GM19463 (cell line): ENCODE measurements at regions not wholly inside any gene's neighbourhood (a gene's known extent, or its start where the extent isn't known, plus 50 kb on each side); places are given as distances from the start of the nearest gene placed in this dataset.
"Not testable (repeated sequence)": the region's sequence is repeated elsewhere in the genome, so short reads cannot be mapped to it uniquely, and the experiment has no call there.

Experiments used
- ATAC-seq: cut with Tn5 transposase; IDR thresholded peaks from one replicate; pipeline ENCODE4 v1.9.1; 2021; ENCODE audit warnings: mild to moderate bottlenecking, moderate library complexity; ENCODE audit not compliant: unreplicated experiment

DNA sequence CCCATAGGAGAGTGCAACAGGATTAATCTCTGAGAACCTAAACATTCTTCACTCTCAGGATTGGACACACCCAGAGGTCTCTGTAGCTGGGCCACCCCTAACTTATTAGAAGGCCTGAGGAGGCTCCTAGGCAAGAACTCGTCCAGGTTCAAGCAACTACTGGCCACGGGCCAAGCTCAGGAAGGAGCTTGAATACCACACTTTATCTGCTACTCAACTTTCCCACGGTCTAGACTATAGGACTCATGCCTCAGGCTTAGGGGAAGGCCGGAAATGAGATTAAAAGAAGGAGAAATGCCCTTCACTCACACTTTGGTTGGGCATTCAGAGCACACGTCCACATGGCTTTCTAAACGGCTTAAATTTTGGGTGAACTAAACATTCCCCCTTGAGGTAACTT lies 142.8 kb upstream of the PHYHIPL start:
- ATAC-seq = no peak

DNA sequence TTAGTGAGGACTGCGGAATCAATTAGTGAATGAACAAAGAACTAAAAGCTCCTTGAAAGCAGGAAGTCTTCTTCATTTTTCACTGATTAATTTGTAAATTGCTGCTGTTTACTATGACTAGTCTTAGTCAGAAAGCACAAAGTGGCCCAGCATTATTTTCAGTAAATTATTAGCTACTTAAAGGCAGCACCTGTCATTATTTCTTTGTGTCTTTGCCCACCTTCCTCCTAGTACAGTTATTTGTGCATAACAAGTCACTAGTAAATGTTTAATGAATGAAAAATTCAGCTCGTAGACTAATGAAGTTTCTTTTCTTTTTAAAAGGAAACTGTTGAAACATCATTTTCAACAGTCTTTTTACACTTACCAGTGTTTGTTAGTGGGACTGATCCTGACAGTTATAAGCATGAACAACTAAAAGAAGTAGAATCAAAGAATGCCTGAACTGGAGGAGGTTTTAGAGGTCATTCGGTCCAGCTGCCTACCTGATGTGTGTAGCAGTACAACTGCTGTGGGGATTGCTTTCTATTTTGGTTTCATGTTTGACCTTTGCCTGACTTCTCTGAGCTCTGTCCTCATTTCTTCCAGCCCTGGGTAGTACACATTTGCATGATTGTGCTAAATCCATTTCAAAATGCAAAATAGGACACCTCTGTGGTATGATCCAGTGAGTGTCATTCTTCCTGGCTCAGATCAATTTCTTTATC lies 140.0 kb upstream of the PHYHIPL start:
- peak; percentile 98 for ATAC-seq

DNA sequence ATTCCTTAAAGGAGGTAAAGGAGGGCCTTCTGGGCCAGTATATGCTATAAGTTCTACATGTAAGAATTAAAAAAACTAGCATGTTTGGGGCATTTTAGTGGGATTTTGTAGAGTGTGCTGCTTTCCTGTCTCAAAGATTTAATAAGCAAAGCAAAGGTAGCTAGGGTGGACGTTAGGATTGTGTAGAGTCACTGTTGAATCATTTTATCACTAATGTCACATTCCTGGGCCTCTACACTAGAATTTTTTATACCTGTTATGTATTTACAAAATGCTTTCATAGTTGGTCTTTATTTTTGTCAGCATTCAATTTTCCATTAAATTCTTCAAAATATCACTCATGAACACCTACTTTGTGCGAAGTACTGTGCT lies 139.4 kb upstream of the PHYHIPL start:
- ATAC-seq = no peak

DNA sequence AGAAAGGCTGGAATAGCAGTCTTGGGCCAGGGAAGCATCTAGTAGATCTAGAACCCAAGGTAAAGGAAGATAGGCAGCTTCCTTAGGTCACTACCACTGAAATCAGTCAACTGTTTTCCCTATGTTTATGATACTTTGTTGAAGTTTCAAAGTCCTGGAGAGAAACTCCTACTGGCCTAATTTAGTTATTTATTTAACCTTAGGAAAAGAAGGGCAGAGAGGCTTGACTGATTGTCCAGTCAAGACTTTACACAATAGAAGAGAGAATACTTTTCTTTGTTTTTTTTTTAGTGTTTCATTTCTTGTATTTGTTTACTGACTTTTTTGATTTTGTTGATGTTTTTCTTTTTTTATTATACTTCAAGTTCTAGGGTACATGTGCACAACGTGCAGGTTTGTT lies 138.9 kb upstream of the PHYHIPL start:
- ATAC-seq = no peak

- not testable (repeated sequence) for ATAC-seq
Observed at GRCh38 chr10:59043358-59043757, 133.1 kb upstream of the PHYHIPL start.

- ATAC-seq = no peak
Observed at GRCh38 chr10:59047180-59047579, 129.3 kb upstream of the PHYHIPL start.

- ATAC-seq = peak; percentile 83
Observed at GRCh38 chr10:59047957-59048618, 128.4 kb upstream of the PHYHIPL start.

- not testable (repeated sequence) for ATAC-seq
Observed at GRCh38 chr10:59053502-59053901, 122.9 kb upstream of the PHYHIPL start.

DNA sequence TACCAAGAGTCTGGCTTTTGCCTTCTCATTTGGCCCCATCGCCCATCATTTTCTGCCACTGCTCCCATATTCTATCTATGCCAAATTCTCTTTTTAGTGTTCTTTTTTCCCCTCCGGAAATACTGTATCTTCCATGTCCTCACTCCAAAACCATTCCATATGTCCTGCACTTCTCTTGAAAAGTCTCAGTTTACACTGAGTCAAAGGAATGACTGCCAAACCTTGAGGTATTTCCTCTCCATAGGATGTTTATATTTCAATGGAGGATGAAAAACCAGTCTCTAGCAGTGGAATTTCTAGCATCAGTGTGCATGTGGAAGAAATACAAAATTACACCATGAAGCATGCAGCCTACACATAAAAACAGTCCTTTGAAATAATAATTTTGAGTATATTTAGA lies 121.4 kb upstream of the PHYHIPL start:
- ATAC-seq = no peak

GRCh38 chr10:59057345-59057744 lies 119.1 kb upstream of the PHYHIPL start:
- ATAC-seq = no peak

DNA sequence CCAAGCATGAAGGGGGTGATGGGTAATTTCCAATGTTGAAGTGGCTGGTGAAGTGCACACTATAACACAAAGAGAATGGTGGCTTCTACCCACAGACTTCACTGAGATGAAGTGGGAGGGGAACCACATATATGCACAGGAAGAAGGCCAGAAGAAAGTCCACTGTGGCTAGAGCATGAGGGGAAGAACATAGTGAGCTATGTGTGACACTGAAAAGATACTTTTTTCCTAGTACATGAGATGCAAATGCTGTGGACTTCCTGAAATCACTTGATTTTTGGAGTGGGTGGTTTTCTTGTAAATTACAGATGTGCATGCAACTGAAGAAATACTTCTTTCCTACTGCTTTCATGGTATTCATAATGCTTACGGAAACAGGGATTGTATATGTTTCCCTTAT lies 115.6 kb upstream of the PHYHIPL start:
- peak; percentile 70 for ATAC-seq

GRCh38 chr10:59063491-59063890 lies 113.0 kb upstream of the PHYHIPL start:
- no peak for ATAC-seq

DNA sequence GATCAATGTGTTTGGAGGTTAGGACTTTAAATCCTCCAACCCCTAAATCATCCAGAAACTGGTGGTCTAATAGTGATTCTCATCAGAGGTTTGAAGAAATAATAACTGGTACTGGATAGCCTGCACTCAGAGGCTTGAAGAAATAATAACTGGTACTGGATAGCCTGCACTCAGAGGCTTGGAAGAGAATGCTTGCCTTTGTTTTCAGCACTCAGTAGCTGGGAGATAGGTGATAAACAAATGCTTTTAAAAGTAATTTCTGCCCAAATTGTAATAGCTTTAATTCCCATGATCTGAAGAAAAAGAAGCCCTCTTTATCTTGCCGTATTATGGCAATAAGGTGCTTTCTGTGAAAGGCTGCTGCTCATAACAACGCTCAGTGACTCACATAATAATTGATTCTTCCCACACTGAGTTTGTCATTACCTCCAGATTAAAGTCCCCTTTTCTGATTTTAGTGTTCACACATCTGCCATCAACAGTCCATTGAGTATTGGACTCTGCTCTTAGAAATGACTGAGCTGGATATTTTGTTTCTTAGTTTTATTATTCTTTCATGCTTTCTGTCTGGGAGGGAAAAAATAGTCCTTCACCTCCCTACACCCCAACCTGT lies 112.3 kb upstream of the PHYHIPL start:
- ATAC-seq = no peak

GRCh38 chr10:59064759-59065539 lies 111.5 kb upstream of the PHYHIPL start:
- ATAC-seq = no peak

- no peak for ATAC-seq
Observed at GRCh38 chr10:59068581-59069191, 107.8 kb upstream of the PHYHIPL start.

- no peak for ATAC-seq
Observed at GRCh38 chr10:59072038-59072437, 104.4 kb upstream of the PHYHIPL start.

GRCh38 chr10:59073456-59074053 lies 102.9 kb upstream of the PHYHIPL start:
- no peak for ATAC-seq

GRCh38 chr10:59075576-59075975 lies 100.9 kb upstream of the PHYHIPL start:
- ATAC-seq = no peak

DNA sequence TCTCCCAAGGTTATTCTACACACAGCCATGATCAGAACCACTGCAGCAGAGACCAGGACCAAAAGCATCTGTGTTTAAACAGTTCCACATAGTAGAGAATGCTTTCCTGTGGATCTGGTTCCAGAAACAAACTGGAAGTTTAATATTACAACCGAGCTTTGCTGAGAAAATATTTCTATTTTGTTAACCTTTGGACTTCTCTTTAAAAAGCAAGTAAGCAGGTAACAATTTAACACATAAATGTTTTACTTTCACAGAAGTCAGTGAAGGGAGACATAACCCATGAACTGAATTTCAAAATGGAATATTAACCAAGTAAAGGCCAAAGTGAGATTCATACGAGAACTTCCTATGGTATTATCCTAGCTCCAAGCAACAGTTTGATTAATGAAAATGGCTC lies 98.6 kb upstream of the PHYHIPL start:
- no peak for ATAC-seq

DNA sequence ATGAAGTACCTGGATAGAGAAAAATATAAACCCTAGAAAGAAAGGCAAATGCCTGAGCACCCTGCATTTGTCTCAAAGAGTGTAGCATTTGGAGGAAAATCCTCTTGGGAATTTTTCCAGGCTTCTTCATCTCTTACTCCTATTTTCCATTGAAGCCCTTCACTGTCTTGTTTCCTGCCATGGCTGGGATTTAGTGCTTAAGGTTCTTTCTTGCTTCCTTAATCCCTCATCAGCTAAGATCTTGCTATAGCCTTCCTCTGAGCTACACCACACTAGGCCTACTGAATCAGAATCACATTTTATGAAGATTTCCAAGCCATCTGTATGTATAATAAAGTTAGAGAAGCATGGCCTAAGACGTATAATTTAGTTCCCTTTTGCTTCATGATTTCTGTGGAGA lies 97.5 kb upstream of the PHYHIPL start:
- no peak for ATAC-seq
